ENCODE measurements at regions not wholly inside any gene's neighbourhood (a gene's known extent, or its start where the extent isn't known, plus 50 kb on each side); places are given as distances from the start of the nearest gene placed in this dataset.

DNA sequence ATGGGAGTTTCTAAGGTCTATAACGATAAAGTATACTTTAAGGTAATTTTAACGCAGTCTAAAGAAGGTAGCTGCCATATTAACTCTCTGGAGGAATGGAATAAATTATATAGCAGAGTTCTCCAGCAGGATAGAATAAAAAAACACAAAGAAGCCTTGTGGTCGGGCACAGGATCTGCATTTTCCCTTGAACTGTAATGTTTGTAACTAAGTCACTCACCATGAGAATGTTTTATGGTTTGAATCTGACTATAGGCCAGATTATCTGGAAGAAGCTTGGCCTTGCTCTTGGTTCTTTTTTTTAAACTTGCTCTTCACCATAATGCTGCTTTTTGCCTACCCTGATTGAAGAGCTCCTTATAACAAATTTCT lies 238.8 kb upstream of the NOX3 start:
- ChIA-PET POLR2A (no interaction called here), CTCF (no interaction called here), RAD21 (ENCODE audit: low non-redundant PET in 1 of 2, low total read pairs in 2 of 2, uncharacterized antibody in 2 of 2, unreplicated experiment in 2 of 2) (no interaction called here)
- Histone ChIP-seq H3K4me3 (replicated peaks in 1 of 2; ENCODE audit: low read depth in 1 of 2, low read length in 2 of 2) (no peak overlapping the region), H3K9me2 (ENCODE audit: insufficient read depth) (no peaks in the 10 kb centered on the region), H2AFZ (ENCODE audit: low read depth, low read length, poor library complexity, severe bottlenecking) (no peak overlapping the region), H4K20me1 (ENCODE audit: insufficient read depth) (no peaks in the 10 kb centered on the region), H3K9me3 (ENCODE audit: control insufficient read depth in 1 of 2, insufficient read depth in 1 of 2, low read depth in 1 of 2, low read length in 2 of 2) (no peaks in the 10 kb centered on the region), H3K9ac (ENCODE audit: low read length) (no peak overlapping the region), H3K27me3 (ENCODE audit: insufficient read depth, low read length) (no peaks in the 10 kb centered on the region), H3K36me3 (ENCODE audit: control insufficient read depth in 1 of 2, insufficient read depth in 2 of 2, low read length in 2 of 2) (no peaks in the 10 kb centered on the region), H3K4me2 (ENCODE audit: low read length) (no peak overlapping the region), H3K79me2 (ENCODE audit: insufficient read depth, low read length) (no peaks in the 10 kb centered on the region), H3K27ac (ENCODE audit: low read depth, low read length) (no peak overlapping the region), H3K4me1 (ENCODE audit: control insufficient read depth in 1 of 2, insufficient read depth in 2 of 2, low read length in 2 of 2) (no peaks in the 10 kb centered on the region)
- intact Hi-C loops (cut with micrococcal nuclease), result no loop called here
- TF ChIP-seq POLR2A (IDR thresholded peaks at IDR 0.05; ENCODE audit: borderline replicate concordance, extremely low read depth, insufficient read depth, insufficient read length) (no peak), POLR2AphosphoS5 (IDR thresholded peaks at IDR 0.05; ENCODE audit: low read depth, low read length) (no peak), ELF1 (IDR thresholded peaks at IDR 0.05; ENCODE audit: borderline replicate concordance, low read depth) (no peak), SP1 (IDR thresholded peaks at IDR 0.05; ENCODE audit: low read depth) (no peak), SIN3A (IDR thresholded peaks at IDR 0.05; ENCODE audit: low read depth) (no peak), RAD21 (IDR thresholded peaks at IDR 0.05; ENCODE audit: low read depth) (no peak), EGR1 (IDR thresholded peaks at IDR 0.05; ENCODE audit: low read depth) (no peak)
- DNase-seq (ENCODE audit: low read depth, low spot score) (no peak), ATAC-seq (no peak)
- BruUV-seq (replicated peaks), result no TSS peak

- Histone ChIP-seq H3K4me2 (ENCODE audit: low read length) (no peak overlapping the region), H2AFZ (ENCODE audit: low read depth, low read length, poor library complexity, severe bottlenecking) (no peak overlapping the region), H3K4me3 (replicated peaks in 1 of 2; ENCODE audit: low read depth in 1 of 2, low read length in 2 of 2) (no peak overlapping the region), H3K4me1 (ENCODE audit: control insufficient read depth in 1 of 2, insufficient read depth in 2 of 2, low read length in 2 of 2) (no peaks in the 10 kb centered on the region), H3K79me2 (ENCODE audit: insufficient read depth, low read length) (no peaks in the 10 kb centered on the region), H3K9me3 (ENCODE audit: control insufficient read depth in 1 of 2, insufficient read depth in 1 of 2, low read depth in 1 of 2, low read length in 2 of 2) (no peaks in the 10 kb centered on the region), H3K9ac (ENCODE audit: low read length) (no peak overlapping the region), H3K9me2 (ENCODE audit: insufficient read depth) (no peaks in the 10 kb centered on the region), H4K20me1 (ENCODE audit: insufficient read depth) (no peaks in the 10 kb centered on the region), H3K36me3 (ENCODE audit: control insufficient read depth in 1 of 2, insufficient read depth in 2 of 2, low read length in 2 of 2) (no peaks in the 10 kb centered on the region), H3K27me3 (ENCODE audit: insufficient read depth, low read length) (no peaks in the 10 kb centered on the region), H3K27ac (ENCODE audit: low read depth, low read length) (no peak overlapping the region)
- no TSS peak for BruUV-seq (replicated peaks)
- DNase-seq (ENCODE audit: low read depth, low spot score), result no peak
- ChIA-PET CTCF (no interaction called here), RAD21 (ENCODE audit: low non-redundant PET in 1 of 2, low total read pairs in 2 of 2, uncharacterized antibody in 2 of 2, unreplicated experiment in 2 of 2) (no interaction called here), POLR2A (no interaction called here)
- TF ChIP-seq EZH2phosphoT487 (IDR thresholded peaks at IDR 0.05; ENCODE audit: borderline replicate concordance) (no peak), JUND (IDR thresholded peaks at IDR 0.05) (no peak), POLR2A (IDR thresholded peaks at IDR 0.05; ENCODE audit: borderline replicate concordance, extremely low read depth, insufficient read depth, insufficient read length) (no peak), TCF7L2 (IDR thresholded peaks at IDR 0.05; ENCODE audit: borderline replicate concordance, extremely low read depth, insufficient read depth, insufficient read length) (no peak), POLR2AphosphoS5 (IDR thresholded peaks at IDR 0.05; ENCODE audit: low read depth, low read length) (no peak), FOSL1 (IDR thresholded peaks at IDR 0.05; ENCODE audit: low read depth) (no peak), YY1 (IDR thresholded peaks at IDR 0.05; ENCODE audit: extremely low read depth, insufficient replicate concordance, low read depth, low read length) (no peak), REST (IDR thresholded peaks at IDR 0.05; ENCODE audit: low read depth) (no peak)
- TF ChIP-seq, protein P1, sequence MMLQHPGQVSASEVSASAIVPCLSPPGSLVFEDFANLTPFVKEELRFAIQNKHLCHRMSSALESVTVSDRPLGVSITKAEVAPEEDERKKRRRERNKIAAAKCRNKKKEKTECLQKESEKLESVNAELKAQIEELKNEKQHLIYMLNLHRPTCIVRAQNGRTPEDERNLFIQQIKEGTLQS (IDR thresholded peaks at IDR 0.05), result no peak
- intact Hi-C loops (cut with micrococcal nuclease), result no loop called here
- ATAC-seq, result no peak
These were observed 238.2 kb upstream of the NOX3 start for GRCh38 chr6:155693573-155694418.
